Esophagus squamous epithelium (tissue), 5 donors: ENCODE measurements at regions not wholly inside any gene's neighbourhood (a gene's known extent, or its start where the extent isn't known, plus 50 kb on each side); places are given as distances from the start of the nearest gene placed in this dataset.

ENCODE experiments used
- DNase-seq: peaks from one replicate; lab custom pipeline; 2025; lab: John Stamatoyannopoulos, UW
- H3K27ac ChIP-seq, 4 donors: fragments of 200-600 bp; sonication (generic); one replicate each; pipeline ENCODE4 v1.5.1; 2016 to 2019; ENCODE audit warnings: mild to moderate bottlenecking in 1 of 4
- H3K27me3 ChIP-seq, 4 donors: fragments of 200-600 bp; sonication (generic); 1 replicate in 3 of 4; 2 replicates in 1 of 4; pipeline versions ENCODE4 v1.5.1 to v1.6.0; 2017 to 2021; ENCODE audit warnings: antibody characterized with exemption in 1 of 4
- H3K36me3 ChIP-seq, 3 donors: fragments of 200-600 bp; sonication (generic); one replicate each; pipeline ENCODE4 v1.5.1; 2016 to 2019
- H3K4me1 ChIP-seq, 3 donors: fragments of 200-600 bp; sonication (generic); one replicate each; pipeline ENCODE4 v1.5.1; 2017 to 2019
- H3K4me3 ChIP-seq, 4 donors: fragments of 200-600 bp; sonication (generic); 1 replicate in 3 of 4; 2 replicates in 1 of 4; pipeline ENCODE4 v1.5.1; 2016 to 2019; ENCODE audit warnings: mild to moderate bottlenecking in 2 of 4, moderate library complexity in 1 of 4
- H3K9me3 ChIP-seq, 3 donors: fragments of 200-600 bp; sonication (generic); one replicate each; pipeline ENCODE4 v1.5.1; 2016 to 2019
- CTCF ChIP-seq, 6 experiments: fragments of 450-650 bp in 4 of 6; fragments of 200-600 bp in 2 of 6; sonication (generic) in 2 of 6; IDR thresholded peaks; one replicate each; pipeline ENCODE4 v1.5.1; 2016 to 2019; ENCODE audit warnings: antibody characterized with exemption in 6 of 6, mild to moderate bottlenecking in 4 of 6, moderate library complexity in 4 of 6
- POLR2A ChIP-seq, 4 donors: fragments of 450-650 bp; IDR thresholded peaks; one replicate each; pipeline ENCODE4 v1.6.1; 2017; ENCODE audit warnings: antibody characterized with exemption in 4 of 4, mild to moderate bottlenecking in 4 of 4, moderate library complexity in 3 of 4
- WGBS, 2 donors: methylation state at CpG; one replicate each; pipeline ENCODE4 v1.1.5; 2018; 5-methylcytosine and 5-hydroxymethylcytosine counted together
- intact Hi-C: fragments of 100-400 bp; cut with DNase I; formaldehyde crosslinking; loops from one replicate; pipeline ENCODE4 v1.15.0; 2022
- donor health status: DM: yes; HTN: yes; CAD: no.

DNA sequence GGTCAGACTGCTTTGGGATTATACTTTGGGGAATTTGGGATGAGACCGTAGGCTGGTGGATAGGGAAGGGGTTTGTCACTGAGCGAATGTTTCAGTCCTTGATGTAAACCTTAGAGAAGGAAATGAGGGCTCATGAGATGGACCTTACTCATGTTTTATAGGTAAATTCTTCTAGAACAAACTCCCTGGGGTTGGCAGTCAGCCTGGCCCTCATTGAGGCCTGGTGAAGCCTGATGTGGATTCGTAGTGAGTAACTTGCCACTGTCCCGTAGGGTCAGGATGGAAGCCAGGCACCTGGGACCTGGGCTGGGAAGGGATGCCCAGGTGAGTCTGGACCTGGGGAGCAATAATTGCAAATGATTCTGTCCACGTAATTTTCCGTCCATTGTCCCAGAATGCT lies 258.3 kb downstream of the LPIN1 start:
- no peaks in the 10 kb centered on the region for H3K36me3 ChIP-seq
- H3K9me3 ChIP-seq: no peaks in the 10 kb centered on the region
- H3K4me1 ChIP-seq: peaks cover 0 to 17% (median 13%) of the 10 kb centered on the region in 3 donors
- TF ChIP-seq POLR2A (IDR thresholded peaks at IDR 0.05) (no peak), CTCF (IDR thresholded peaks at IDR 0.05) (no peak)
- 96 to 97% methylated on average over 6 of the region's 6 CpGs for WGBS, 2 donors
- intact Hi-C loops: no loop called here
- no peak for DNase-seq
- peaks cover 0 to 8% (median 0%) of the 10 kb centered on the region in 4 donors for H3K27me3 ChIP-seq
- H3K4me3 ChIP-seq: no peak overlapping the region
- no peak overlapping the region for H3K27ac ChIP-seq

DNA sequence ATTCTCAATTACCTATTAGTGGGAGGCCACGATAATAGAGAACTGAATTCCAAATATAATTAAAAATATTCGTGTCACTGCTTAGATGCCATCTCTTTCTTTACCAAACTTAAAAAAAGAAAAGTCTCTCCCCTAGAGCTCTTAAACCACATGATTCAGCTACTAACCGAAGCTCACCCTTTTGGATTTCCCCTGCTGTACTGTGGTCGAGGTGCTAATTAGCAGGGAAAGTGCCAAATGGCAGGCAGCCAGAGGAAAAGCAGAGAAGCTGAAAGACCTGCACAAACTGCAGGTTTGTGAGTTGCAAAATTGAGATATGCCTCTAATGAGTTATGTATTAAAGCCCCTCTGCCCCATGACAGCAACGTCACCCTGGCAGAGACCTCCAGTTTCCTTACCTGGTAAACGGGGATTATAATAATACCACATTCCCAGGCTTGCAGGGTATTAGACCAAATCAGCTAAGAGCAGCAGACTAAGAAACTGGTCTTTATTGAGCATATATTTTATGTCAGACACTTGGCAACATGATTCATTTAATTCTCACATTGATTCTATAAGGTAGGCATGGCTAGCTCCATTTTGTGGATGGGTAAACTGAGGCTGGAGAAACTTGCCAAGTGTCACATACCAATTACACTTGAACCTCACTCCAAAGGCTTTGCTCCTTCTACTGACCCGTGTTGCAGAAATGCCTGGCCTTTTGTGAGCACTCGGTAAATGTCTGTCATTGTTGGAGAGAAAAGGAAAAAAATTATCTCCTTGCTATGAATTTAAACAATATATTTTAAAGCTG lies 259.7 kb downstream of the LPIN1 start:
- TF ChIP-seq POLR2A (IDR thresholded peaks at IDR 0.05) (no peak), CTCF (IDR thresholded peaks at IDR 0.05) (no peak)
- Histone ChIP-seq H3K4me3 (no peak overlapping the region), H3K4me1 (peaks cover 0 to 20% (median 13%) of the 10 kb centered on the region in 3 donors), H3K27ac (no peak overlapping the region), H3K36me3 (no peaks in the 10 kb centered on the region), H3K27me3 (peaks cover 0 to 5% (median 0%) of the 10 kb centered on the region in 4 donors), H3K9me3 (no peaks in the 10 kb centered on the region)
- no peak for DNase-seq
- WGBS, 2 donors: 24 to 27% methylated on average over 8 of the region's 8 CpGs
- intact Hi-C loops: no loop called here

DNA sequence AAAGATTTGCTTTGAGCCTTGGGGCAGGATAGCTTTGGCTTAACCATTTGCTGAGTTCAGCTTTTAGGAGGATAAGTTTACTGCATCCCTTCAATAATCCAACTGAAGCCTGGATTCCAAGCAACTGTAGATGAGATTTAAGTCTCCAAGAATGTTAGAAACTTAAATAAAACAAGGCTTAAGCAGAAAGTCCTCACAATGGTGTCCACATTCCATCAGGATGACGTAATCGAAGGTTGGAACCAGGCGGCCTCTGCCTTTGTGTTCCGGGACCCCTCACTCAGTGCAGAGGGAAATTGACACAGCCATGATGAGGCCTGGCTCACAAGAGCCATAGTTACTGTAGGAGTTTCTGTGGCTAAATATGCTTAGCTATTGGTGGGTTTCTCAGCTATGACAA lies 260.4 kb downstream of the LPIN1 start:
- no peak for DNase-seq
- TF ChIP-seq CTCF (IDR thresholded peaks at IDR 0.05) (no peak), POLR2A (IDR thresholded peaks at IDR 0.05) (no peak)
- H3K36me3 ChIP-seq: no peaks in the 10 kb centered on the region
- WGBS, 2 donors: 23 to 27% methylated on average over 4 of the region's 4 CpGs
- no peak overlapping the region for H3K4me3 ChIP-seq
- no peaks in the 10 kb centered on the region for H3K9me3 ChIP-seq
- no peak overlapping the region for H3K27ac ChIP-seq
- intact Hi-C loops: no loop called here
- H3K4me1 ChIP-seq: peaks cover 0 to 20% (median 13%) of the 10 kb centered on the region in 3 donors
- no peaks in the 10 kb centered on the region for H3K27me3 ChIP-seq

DNA sequence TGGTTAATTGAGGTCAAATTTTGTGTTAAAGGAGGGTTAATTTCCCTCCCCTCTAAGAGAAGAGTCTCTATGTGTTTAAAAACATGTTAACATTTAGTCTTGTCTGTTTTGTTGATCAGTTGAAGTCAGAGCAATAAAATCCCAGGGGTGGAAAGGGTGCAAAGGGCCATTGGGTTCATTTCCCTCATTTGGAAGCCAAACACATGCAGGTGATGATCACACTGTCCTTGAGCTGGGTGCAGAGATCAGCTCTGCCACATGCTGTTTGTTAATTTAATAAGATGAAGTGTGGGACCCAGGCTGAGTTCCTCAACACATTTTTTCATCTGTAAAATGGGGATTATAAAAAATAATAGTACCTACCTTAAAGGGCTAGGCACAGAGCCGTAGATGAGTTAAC lies 260.9 kb downstream of the LPIN1 start:
- Histone ChIP-seq H3K27me3 (no peaks in the 10 kb centered on the region), H3K27ac (no peak overlapping the region), H3K36me3 (no peaks in the 10 kb centered on the region), H3K4me3 (no peak overlapping the region), H3K4me1 (peaks cover 0 to 20% (median 13%) of the 10 kb centered on the region in 3 donors), H3K9me3 (no peaks in the 10 kb centered on the region)
- TF ChIP-seq CTCF (IDR thresholded peaks at IDR 0.05) (no peak), POLR2A (IDR thresholded peaks at IDR 0.05) (no peak)
- intact Hi-C loops: no loop called here
- WGBS, 2 donors: 100% methylated on average over 1 of the region's 1 CpG
- DNase-seq: no peak

GRCh38 chr2:12008425-12009061 lies 262.1 kb downstream of the LPIN1 start:
- Histone ChIP-seq H3K4me3 (no peak overlapping the region), H3K4me1 (peaks cover 0 to 20% (median 13%) of the 10 kb centered on the region in 3 donors), H3K9me3 (no peaks in the 10 kb centered on the region), H3K36me3 (no peaks in the 10 kb centered on the region), H3K27ac (no peak overlapping the region), H3K27me3 (no peaks in the 10 kb centered on the region)
- TF ChIP-seq POLR2A (IDR thresholded peaks at IDR 0.05): no peak
- TF ChIP-seq CTCF (IDR thresholded peaks at IDR 0.05): no peak
- intact Hi-C loops: no loop called here
- 61 to 76% methylated on average over 6 of the region's 6 CpGs for WGBS, 2 donors
- DNase-seq: no peak
